Stimulated activated CD8-positive, alpha-beta memory T cell treated with anti-CD3 and anti-CD28 coated beads, Interleukin-12 subunit alpha, Interleukin-12 subunit beta, amount 100 ng/mL, for 24 hours (primary cell): ENCODE measurements at regions not wholly inside any gene's neighbourhood (a gene's known extent, or its start where the extent isn't known, plus 50 kb on each side); places are given as distances from the start of the nearest gene placed in this dataset.

Source experiments
- DNase-seq: peaks from one replicate; pipeline ENCODE4 v3.0.0-alpha.2; 2020; ENCODE audit errors: extremely low read depth

DNA sequence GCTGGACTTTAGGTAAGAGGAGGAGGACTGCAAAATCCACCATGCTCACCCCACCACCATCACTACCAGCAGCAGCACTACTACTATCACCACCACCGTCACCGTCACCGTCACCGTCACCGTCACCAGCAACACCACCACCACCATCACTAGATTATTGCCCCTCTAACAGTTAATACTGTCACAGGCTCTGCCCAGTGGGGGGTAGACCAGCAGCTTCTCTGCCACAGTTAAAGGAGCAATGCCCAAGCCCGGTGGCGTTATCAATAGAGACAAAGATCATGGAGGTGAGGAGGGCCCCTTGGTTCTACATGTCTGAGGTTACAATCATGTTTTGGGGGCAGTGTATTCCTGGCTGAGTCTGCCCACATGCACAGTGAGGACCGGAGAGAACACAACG is 184.4 kb upstream of the DYNLRB2 start:
- DNase-seq: no peak

GRCh38 chr16:80355335-80355734 is 185.5 kb upstream of the DYNLRB2 start:
- DNase-seq: no peak

- DNase-seq: no peak
These were observed 190.7 kb upstream of the DYNLRB2 start for GRCh38 chr16:80350061-80350460.

DNA sequence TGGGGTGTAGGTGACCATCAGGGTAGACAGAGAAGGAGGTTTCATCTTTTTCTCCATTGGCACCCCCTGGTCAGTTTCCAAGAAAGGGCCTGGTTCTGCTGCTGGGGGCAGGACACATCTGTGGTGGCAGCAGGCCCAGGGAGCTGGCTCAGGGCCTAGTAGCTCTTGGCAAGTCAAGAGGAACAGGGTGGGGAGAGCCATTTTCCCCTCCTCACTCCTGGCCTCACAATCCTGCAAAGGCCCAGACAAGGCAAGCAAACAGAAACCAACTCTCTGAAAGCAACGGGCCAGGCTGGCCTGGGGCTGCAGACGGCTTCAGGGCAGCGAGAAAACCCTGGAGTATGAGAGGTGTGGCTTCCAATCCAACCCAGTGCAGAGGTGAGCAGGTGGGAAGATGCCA is 192.9 kb upstream of the DYNLRB2 start:
- DNase-seq: no peak

DNA sequence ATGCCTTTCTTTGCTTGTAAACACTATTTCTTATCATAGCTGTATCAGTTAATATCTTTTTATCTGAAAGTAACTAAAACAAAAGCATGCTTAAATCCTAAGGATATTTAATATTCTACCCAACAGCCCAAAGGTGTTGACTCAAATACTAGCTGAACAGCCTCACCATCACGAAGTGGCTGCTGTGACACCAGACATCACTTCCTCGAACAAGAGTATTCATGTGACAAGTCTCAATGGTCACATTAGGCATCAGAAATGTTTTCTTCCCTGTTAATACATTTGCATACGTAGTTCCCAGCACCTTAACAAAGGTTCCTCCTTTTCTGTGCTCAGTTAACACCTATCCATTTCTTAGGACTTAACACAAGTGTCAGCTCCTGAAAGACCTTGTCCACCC is 193.8 kb upstream of the DYNLRB2 start:
- no peak for DNase-seq

GRCh38 chr16:80346111-80346632 is 194.6 kb upstream of the DYNLRB2 start:
- DNase-seq: no peak

DNA sequence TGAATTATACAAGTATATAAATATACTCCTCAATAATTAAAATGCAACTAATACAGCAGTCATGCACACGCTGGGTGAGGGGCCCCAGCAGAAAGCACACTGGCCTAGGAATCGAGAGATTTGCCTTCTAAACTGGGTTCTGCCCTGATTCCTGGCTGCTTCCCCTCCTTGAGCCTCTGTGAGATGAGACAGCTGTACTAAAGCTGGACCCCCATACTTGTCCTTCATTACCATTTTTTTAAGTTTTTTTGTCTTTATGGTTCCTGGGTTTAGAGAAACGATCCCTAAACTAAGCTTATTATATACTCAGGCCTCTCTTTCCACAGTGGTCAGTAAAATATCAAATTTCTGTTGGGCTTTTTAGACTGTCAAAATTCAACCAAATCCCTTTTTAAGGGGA is 195.1 kb upstream of the DYNLRB2 start:
- DNase-seq: no peak

- DNase-seq: no peak
These were observed 196.2 kb upstream of the DYNLRB2 start for GRCh38 chr16:80344570-80344969.

DNA sequence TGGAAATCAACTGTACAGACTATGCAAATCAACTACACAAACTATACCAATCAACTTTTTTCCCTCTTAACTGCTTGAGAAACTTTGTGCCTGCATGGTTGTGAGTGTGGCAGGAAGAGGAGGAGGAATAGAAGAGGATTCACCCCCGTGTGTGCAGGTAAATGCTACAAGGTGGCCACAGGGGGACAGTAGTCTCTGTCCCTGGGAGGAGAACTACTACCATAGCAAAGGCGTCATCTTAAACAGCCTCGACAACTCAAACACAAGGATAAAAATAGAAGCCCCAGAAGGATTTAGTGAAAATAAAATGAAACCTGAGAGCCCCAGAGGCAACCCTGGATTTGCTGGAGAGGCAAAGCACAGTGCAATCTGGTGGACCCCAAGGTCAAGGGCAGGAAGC is 199.5 kb upstream of the DYNLRB2 start:
- no peak for DNase-seq

DNA sequence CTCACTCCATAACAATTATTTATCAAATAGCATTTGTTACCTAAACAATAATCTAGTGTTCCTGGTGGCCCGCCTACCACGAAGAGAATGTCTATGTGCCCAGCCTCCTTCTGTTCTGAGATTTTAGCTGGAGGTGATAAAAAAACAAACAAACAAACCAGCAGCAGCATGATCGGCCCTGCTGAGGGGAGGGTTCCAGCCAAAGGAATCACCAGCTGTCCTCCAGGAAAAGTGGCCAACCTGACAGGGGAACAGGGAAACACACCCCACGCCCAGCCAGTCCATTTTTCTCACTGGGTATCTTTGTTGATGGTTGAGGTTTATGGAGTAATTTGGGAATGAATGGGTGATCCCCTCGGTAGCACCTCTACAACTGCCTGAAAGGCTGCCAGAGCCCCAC is 203.0 kb upstream of the DYNLRB2 start:
- DNase-seq: no peak

GRCh38 chr16:80330803-80331202 is 210.0 kb upstream of the DYNLRB2 start:
- DNase-seq: no peak

DNA sequence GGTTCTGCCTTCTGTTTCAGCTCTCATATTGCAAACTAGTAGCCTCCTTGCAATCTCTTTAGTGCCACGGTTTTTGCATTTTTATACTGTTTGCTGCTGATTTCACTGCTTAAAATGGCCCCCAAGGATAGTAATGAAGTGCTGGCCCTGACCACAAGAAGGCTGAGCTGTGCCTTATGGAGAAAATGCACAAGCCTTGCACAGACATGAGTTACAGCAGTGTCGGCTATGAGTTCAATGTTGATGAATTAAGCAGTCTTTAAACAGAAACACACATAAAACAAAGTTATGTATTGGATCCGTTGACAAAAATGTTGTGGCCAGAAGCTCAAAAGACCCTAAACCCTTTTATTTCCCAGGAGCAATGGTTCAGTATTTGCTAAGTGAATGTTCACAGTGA is 210.6 kb upstream of the DYNLRB2 start:
- DNase-seq: no peak

- no peak for DNase-seq
These were observed 213.1 kb upstream of the DYNLRB2 start for GRCh38 chr16:80327740-80328139.

DNA sequence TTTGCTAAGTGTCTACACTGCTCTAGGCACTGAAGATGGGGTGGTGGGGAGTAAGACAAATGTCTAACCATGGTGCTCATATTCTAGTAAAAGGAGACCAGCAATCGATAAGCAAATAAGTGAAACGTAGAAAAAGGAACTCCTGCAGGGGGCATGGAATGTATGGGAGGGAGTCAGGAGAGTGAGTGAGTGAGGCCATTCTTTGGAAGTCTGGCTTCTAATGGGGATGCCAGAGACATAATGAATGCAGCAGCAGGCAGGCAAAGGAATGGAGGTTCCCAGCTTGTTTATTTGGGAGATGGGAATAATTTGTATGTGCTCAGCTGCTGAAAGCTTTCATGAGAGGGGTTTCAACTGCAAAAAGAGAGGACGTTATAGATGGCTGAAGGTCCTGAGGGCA is 216.4 kb upstream of the DYNLRB2 start:
- DNase-seq: no peak

DNA sequence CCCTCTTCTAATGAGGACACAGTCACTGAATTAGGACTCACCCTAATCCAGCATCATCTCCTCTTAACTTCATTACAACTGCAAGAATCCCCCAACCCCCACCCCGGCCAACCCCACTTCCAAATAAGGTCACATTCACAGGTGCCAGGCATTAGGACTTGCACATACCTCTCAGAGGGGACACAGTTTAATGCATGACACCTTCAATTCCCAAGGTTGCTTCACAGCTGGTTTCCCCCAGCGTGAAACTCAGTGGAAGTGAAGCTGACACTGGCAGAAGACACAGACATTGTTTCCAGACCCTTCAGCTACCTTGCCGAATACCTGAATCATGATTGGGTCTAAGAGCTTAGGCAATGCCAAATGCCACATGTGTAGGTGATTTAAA is 217.0 kb upstream of the DYNLRB2 start:
- DNase-seq: no peak

- DNase-seq: no peak
These were observed 217.5 kb upstream of the DYNLRB2 start for GRCh38 chr16:80323187-80323807.

DNA sequence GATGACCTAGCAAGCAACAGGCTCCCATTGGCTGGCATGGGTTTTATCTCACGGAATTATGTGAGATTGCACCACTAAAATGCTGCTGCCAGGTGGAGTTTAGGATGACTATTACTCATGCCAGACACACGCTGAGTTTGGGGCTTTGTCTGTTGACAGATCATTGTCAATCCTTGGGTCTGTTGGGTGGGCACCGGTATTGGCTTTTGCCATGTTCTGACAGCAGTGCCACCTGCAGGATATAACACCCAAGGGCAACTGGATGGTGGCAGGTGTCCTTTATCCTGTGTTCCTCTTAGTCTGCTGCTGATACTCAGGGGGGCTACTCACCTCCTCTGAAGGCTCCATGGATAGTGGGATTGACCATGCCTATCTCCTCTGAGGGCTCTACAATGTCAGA is 221.6 kb upstream of the DYNLRB2 start:
- DNase-seq: no peak

DNA sequence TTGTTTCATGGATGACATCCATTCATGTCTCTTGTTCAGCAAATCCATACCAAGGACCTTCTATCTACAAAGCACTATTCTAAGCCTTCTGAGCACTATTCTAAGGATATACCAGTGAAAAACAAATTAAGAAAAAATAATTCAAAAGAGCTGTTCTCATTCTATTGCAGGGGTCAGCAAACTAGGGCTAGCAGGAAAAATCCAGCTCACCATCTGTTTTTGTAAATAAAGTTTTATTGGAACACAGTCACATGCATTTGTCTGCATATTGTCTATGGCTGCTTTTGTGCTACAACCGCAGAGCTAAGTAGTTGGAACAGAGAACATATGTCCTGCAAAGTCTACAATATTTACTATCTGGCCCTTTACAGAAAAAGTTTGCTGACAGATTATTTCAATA is 222.7 kb upstream of the DYNLRB2 start:
- DNase-seq: no peak

DNA sequence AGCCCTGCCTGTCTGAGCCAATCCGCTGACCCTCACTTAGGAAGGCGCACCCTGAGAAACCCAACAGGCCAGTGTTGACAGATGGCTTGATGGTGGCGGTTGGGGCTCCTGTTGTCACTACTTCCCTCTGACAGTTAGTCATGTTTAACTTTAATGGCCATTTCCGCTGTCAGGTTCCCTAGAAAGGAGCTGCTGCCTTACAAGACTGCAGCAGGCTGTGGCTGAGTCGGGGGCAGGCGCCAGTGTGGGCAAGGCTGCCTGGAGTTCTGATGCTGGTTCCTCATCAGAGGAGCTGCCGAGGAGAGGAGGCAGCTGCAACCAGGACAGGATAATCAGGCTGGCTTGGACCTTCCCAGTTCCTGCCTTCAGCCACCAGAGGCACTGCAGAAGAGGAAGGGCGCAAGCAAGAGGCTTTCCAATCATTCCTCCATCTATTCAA is 223.2 kb upstream of the DYNLRB2 start:
- no peak for DNase-seq

- no peak for DNase-seq
These were observed 223.7 kb upstream of the DYNLRB2 start for GRCh38 chr16:80317116-80317515.

DNA sequence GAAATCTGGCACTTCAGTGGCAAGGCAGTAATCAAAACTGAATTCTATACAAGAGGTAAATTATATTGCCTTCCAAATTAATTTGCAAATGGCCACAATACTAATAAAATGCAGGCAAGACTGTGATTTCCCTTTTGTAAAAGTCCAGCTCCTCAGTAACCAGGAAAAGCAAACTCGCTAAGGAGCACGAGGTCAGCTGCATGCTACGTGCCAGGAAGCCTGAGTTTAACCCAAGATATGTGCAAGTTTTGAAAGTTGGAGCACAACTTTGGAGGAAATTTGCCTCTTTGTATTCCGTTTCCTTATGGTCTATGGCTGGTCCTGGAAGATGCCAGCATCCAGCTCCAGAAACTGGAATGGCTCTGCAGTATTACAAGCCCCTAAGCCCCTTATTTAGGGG is 226.8 kb upstream of the DYNLRB2 start:
- no peak for DNase-seq

DNA sequence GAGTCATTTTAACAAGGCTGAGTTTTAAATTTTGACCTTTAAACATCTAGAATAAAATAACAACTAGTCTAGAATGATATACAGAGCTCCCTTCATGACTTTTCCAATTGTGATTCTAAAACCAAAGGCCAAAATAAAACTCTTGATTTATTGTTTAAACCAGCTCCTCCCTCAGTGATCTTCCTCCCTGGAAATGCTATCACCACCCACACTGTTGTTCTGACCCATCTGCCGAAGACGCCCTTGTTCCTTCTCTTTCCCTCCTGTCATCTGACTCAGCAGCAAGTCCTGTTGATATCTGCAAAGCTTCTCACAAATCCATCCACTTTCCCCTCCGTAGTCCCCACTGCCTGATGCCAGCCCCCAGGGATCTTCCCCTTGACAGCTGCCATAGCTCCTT is 231.6 kb upstream of the DYNLRB2 start:
- DNase-seq: no peak

GRCh38 chr16:80305410-80305809 is 235.4 kb upstream of the DYNLRB2 start:
- no peak for DNase-seq

GRCh38 chr16:80303691-80304090 is 237.1 kb upstream of the DYNLRB2 start:
- no peak for DNase-seq
